Nephron progenitor cell (in vitro differentiated cells): ENCODE measurements at regions not wholly inside any gene's neighbourhood (a gene's known extent, or its start where the extent isn't known, plus 50 kb on each side); places are given as distances from the start of the nearest gene placed in this dataset.
"Not testable (repeated sequence)": the region's sequence is repeated elsewhere in the genome, so short reads cannot be mapped to it uniquely, and the experiment has no call there.

ENCODE experiments used
- DNase-seq: peaks from one replicate; pipeline ENCODE4 v3.0.0; 2021
- H3K27ac Mint-ChIP-seq: 2 replicates; pipeline ENCODE4 v1.8.0; 2021; ENCODE audit warnings: mild to moderate bottlenecking, moderate library complexity, mixed read lengths
- H3K27me3 Mint-ChIP-seq: 2 replicates; pipeline ENCODE4 v1.8.0; 2021; ENCODE audit warnings: mild to moderate bottlenecking, low read depth, mixed read lengths; ENCODE audit not compliant: poor library complexity
- H3K36me3 Mint-ChIP-seq: 2 replicates; pipeline ENCODE4 v1.8.0; 2021; ENCODE audit warnings: low read depth, mixed read lengths
- H3K4me1 Mint-ChIP-seq: 2 replicates; pipeline ENCODE4 v1.8.0; 2021; ENCODE audit warnings: mixed read lengths
- H3K4me3 Mint-ChIP-seq: 2 replicates; pipeline ENCODE4 v1.8.0; 2021; ENCODE audit warnings: mild to moderate bottlenecking, moderate library complexity, mixed read lengths
- H3K9me3 Mint-ChIP-seq: 2 replicates; pipeline ENCODE4 v1.8.0; 2021; ENCODE audit warnings: mild to moderate bottlenecking, moderate library complexity, mixed read lengths
- CTCF ChIP-seq: fragments of 200-600 bp; sonication (generic); IDR thresholded peaks from 2 replicates; pipeline ENCODE4 v1.5.0; 2021; ENCODE audit warnings: antibody characterized with exemption

GRCh38 chr1:68706639-68707317, 209.9 kb upstream of the DEPDC1 start:
- H3K4me3 Mint-ChIP-seq = no peak overlapping the region
- no peak for DNase-seq
- no peak for TF ChIP-seq CTCF
- peaks cover 8% of the 10 kb centered on the region for H3K27me3 Mint-ChIP-seq
- H3K36me3 Mint-ChIP-seq = no peaks in the 10 kb centered on the region
- peaks cover 17% of the 10 kb centered on the region for H3K9me3 Mint-ChIP-seq
- no peaks in the 10 kb centered on the region for H3K4me1 Mint-ChIP-seq
- H3K27ac Mint-ChIP-seq = no peak overlapping the region

GRCh38 chr1:68717330-68717729, 220.4 kb upstream of the DEPDC1 start:
- no peaks in the 10 kb centered on the region for H3K27me3 Mint-ChIP-seq
- H3K4me3 Mint-ChIP-seq = no peak overlapping the region
- peaks cover 4% of the 10 kb centered on the region for H3K9me3 Mint-ChIP-seq
- no peak for TF ChIP-seq CTCF
- H3K36me3 Mint-ChIP-seq = no peaks in the 10 kb centered on the region
- no peak for DNase-seq
- H3K27ac Mint-ChIP-seq = no peak overlapping the region
- H3K4me1 Mint-ChIP-seq = no peaks in the 10 kb centered on the region

- Mint-ChIP-seq H3K4me3 (no peak overlapping the region), H3K36me3 (no peaks in the 10 kb centered on the region), H3K27ac (no peak overlapping the region), H3K27me3 (no peaks in the 10 kb centered on the region), H3K9me3 (no peaks in the 10 kb centered on the region), H3K4me1 (no peaks in the 10 kb centered on the region)
- no peak for DNase-seq
- no peak for TF ChIP-seq CTCF
Measured at GRCh38 chr1:68720476-68720875, 223.6 kb upstream of the DEPDC1 start.

- H3K9me3 Mint-ChIP-seq = no peaks in the 10 kb centered on the region
- no peak overlapping the region for H3K4me3 Mint-ChIP-seq
- no peak for DNase-seq
- TF ChIP-seq CTCF = no peak
- no peaks in the 10 kb centered on the region for H3K4me1 Mint-ChIP-seq
- no peaks in the 10 kb centered on the region for H3K36me3 Mint-ChIP-seq
- no peaks in the 10 kb centered on the region for H3K27me3 Mint-ChIP-seq
- H3K27ac Mint-ChIP-seq = no peak overlapping the region
Measured at GRCh38 chr1:68723791-68724190, 226.9 kb upstream of the DEPDC1 start.

- Mint-ChIP-seq H3K27me3 (no peaks in the 10 kb centered on the region), H3K9me3 (no peaks in the 10 kb centered on the region), H3K27ac (no peak overlapping the region), H3K4me3 (no peak overlapping the region), H3K4me1 (no peaks in the 10 kb centered on the region), H3K36me3 (no peaks in the 10 kb centered on the region)
- DNase-seq = no peak
- TF ChIP-seq CTCF = no peak
Measured at GRCh38 chr1:68725001-68725752, 228.3 kb upstream of the DEPDC1 start.

GRCh38 chr1:68739486-68739885, 242.6 kb upstream of the DEPDC1 start:
- not testable (repeated sequence) for DNase-seq, H3K4me3 Mint-ChIP-seq, H3K27me3 Mint-ChIP-seq, H3K36me3 Mint-ChIP-seq, H3K4me1 Mint-ChIP-seq, H3K27ac Mint-ChIP-seq
- peaks cover 34% of the 10 kb centered on the region for H3K9me3 Mint-ChIP-seq
